ENCODE measurements at regions not wholly inside any gene's neighbourhood (a gene's known extent, or its start where the extent isn't known, plus 50 kb on each side); places are given as distances from the start of the nearest gene placed in this dataset.

GRCh38 chr13:102993348-102993747 is 72.9 kb downstream of the SLC10A2 start:
- Histone ChIP-seq H3K4me3 (ENCODE audit: low read length) (no peak overlapping the region), H3K4me1 (ENCODE audit: insufficient read depth, low read length) (no peaks in the 10 kb centered on the region), H2AFZ (ENCODE audit: low read depth, low read length) (no peak overlapping the region), H3K9me3 (ENCODE audit: low read length) (peaks cover 5% of the 10 kb centered on the region), H3K27me3 (ENCODE audit: insufficient read depth, low read length) (no peaks in the 10 kb centered on the region), H3K36me3 (ENCODE audit: insufficient read depth, low read length) (no peaks in the 10 kb centered on the region)

GRCh38 chr13:102984210-102984609 is 82.0 kb downstream of the SLC10A2 start:
- H3K4me1 ChIP-seq (ENCODE audit: insufficient read depth, low read length) = peaks cover 2% of the 10 kb centered on the region
- H3K4me3 ChIP-seq (ENCODE audit: low read length) = no peak overlapping the region
- no peak overlapping the region for H2AFZ ChIP-seq (ENCODE audit: low read depth, low read length)
- H3K36me3 ChIP-seq (ENCODE audit: insufficient read depth, low read length) = no peaks in the 10 kb centered on the region
- no peaks in the 10 kb centered on the region for H3K27me3 ChIP-seq (ENCODE audit: insufficient read depth, low read length)
- H3K9me3 ChIP-seq (ENCODE audit: low read length) = peaks cover 2% of the 10 kb centered on the region

DNA sequence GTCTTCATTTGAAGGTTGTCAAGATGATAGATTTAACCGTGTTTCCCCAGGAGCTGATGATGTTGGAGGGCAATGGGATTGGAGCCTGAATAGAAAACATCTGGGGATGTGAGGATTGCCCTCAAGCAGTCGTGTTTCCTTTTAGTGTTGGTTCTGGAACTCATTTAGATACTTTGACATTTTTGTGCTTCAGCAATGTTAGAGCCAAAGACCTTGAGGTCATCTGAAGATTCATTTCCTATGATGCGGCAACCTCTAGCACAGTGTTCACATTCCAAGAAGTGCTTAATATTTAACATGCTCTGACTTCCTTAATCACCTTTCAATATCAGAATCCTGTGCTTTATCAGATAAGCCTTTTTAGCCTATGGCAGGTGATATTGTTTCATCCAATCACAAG is 82.7 kb downstream of the SLC10A2 start:
- Histone ChIP-seq H3K4me1 (ENCODE audit: insufficient read depth, low read length) (peaks cover 2% of the 10 kb centered on the region), H3K36me3 (ENCODE audit: insufficient read depth, low read length) (no peaks in the 10 kb centered on the region), H3K27me3 (ENCODE audit: insufficient read depth, low read length) (no peaks in the 10 kb centered on the region), H3K4me3 (ENCODE audit: low read length) (no peak overlapping the region), H2AFZ (ENCODE audit: low read depth, low read length) (no peak overlapping the region), H3K9me3 (ENCODE audit: low read length) (peaks cover 2% of the 10 kb centered on the region)

DNA sequence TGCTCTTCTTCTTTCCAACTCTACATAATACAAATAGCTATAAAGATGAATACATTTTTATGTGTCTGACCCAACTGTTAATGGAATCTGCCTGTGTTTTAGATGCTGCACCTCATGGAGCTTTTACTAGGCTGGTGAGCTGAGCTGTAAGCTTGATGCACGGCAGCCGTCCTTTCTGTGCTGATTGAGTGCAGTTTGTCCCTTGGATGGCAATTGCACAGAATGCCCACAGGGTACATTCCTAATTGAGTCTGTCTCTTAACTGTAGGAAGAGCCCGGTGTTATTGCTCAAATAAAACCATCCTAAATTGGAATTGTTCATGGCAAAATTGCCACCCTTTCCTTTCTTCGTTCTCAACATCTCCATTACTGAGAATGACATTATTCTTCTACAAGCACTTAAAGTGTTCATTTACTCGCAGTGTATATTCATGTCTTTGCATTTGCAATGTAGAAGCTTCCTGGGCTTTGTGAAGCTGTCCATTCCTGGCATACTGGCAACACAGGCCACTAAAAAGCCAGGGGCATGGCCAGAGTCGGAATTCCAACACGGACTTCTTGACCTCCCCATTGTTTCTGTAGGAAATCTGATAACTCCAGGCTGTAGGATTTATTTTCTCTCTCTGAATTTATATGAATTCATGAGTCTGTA is 85.8 kb downstream of the SLC10A2 start:
- H3K4me1 ChIP-seq (ENCODE audit: insufficient read depth, low read length) = peaks cover 5% of the 10 kb centered on the region
- no peak overlapping the region for H2AFZ ChIP-seq (ENCODE audit: low read depth, low read length)
- no peak overlapping the region for H3K4me3 ChIP-seq (ENCODE audit: low read length)
- no peaks in the 10 kb centered on the region for H3K27me3 ChIP-seq (ENCODE audit: insufficient read depth, low read length)
- no peaks in the 10 kb centered on the region for H3K9me3 ChIP-seq (ENCODE audit: low read length)
- H3K36me3 ChIP-seq (ENCODE audit: insufficient read depth, low read length) = no peaks in the 10 kb centered on the region

DNA sequence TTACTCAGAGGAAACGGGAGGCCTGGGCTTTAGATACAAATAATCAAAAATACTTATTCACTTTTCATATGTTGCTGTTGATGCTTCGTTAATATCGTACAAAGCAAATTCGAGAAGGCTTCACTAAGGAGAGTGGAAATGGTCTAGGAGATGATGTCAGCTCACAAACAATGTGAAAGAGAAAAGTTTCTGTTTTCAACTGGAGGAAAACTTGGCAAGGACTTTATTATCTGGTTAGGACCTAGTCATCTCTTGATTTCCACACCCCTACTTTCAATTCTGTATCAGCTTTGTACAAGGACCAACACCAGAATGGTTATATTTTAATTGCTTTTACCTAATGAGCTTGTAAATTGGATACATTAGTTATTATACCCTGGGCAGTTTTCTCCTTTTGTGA is 88.0 kb downstream of the SLC10A2 start:
- H2AFZ ChIP-seq (ENCODE audit: low read depth, low read length) = no peak overlapping the region
- H3K9me3 ChIP-seq (ENCODE audit: low read length) = no peaks in the 10 kb centered on the region
- no peak overlapping the region for H3K4me3 ChIP-seq (ENCODE audit: low read length)
- peaks cover 28% of the 10 kb centered on the region for H3K4me1 ChIP-seq (ENCODE audit: insufficient read depth, low read length)
- H3K36me3 ChIP-seq (ENCODE audit: insufficient read depth, low read length) = no peaks in the 10 kb centered on the region
- H3K27me3 ChIP-seq (ENCODE audit: insufficient read depth, low read length) = no peaks in the 10 kb centered on the region

DNA sequence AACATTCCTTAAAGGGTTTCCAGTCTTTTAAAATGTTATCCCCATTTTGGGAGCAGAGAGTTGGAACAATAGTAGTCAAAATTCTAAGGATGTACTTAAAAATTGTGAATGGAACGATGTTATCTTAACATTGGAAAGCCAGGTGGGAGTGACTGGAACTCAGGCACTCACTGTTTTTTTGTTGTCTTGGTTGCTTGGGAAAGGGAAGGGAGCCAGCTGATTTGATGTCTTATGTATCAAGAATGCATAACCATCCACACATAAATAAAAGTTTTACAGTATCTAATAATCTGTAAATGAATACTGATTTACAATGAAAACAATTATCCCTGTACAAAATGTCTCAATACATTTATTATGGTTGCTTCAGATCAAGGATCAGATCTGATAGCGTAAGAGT is 88.7 kb downstream of the SLC10A2 start:
- Histone ChIP-seq H3K4me1 (ENCODE audit: insufficient read depth, low read length) (peaks cover 28% of the 10 kb centered on the region), H3K9me3 (ENCODE audit: low read length) (no peaks in the 10 kb centered on the region), H3K4me3 (ENCODE audit: low read length) (no peak overlapping the region), H3K27me3 (ENCODE audit: insufficient read depth, low read length) (no peaks in the 10 kb centered on the region), H3K36me3 (ENCODE audit: insufficient read depth, low read length) (no peaks in the 10 kb centered on the region), H2AFZ (ENCODE audit: low read depth, low read length) (no peak overlapping the region)

GRCh38 chr13:102974317-102975087 is 91.7 kb downstream of the SLC10A2 start:
- Histone ChIP-seq H3K9me3 (ENCODE audit: low read length) (no peaks in the 10 kb centered on the region), H3K4me1 (ENCODE audit: insufficient read depth, low read length) (peaks cover 26% of the 10 kb centered on the region), H3K4me3 (ENCODE audit: low read length) (no peak overlapping the region), H3K27me3 (ENCODE audit: insufficient read depth, low read length) (no peaks in the 10 kb centered on the region), H3K36me3 (ENCODE audit: insufficient read depth, low read length) (no peaks in the 10 kb centered on the region), H2AFZ (ENCODE audit: low read depth, low read length) (no peak overlapping the region)

DNA sequence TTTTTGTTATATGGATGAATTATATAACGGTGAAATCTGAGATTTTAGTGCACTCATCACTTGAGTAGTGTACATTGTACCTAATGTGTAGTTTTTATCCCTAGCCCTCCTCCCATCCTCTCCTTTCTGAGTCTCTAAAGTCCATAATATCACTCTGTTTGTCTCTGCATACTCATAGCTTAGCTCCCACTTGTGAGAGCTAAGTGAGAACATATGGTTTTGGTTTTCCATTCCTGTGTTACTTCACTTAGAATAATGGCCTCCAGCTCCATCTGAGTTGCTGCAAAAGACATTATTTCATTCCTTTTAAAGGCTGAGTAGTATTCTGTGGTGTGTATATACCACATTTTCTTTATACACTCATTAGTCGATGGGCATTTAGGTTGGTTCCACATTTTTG is 94.0 kb downstream of the SLC10A2 start:
- Histone ChIP-seq H3K27me3 (ENCODE audit: insufficient read depth, low read length) (no peaks in the 10 kb centered on the region), H3K4me3 (ENCODE audit: low read length) (no peak overlapping the region), H3K4me1 (ENCODE audit: insufficient read depth, low read length) (peaks cover 23% of the 10 kb centered on the region), H2AFZ (ENCODE audit: low read depth, low read length) (no peak overlapping the region), H3K9me3 (ENCODE audit: low read length) (no peaks in the 10 kb centered on the region), H3K36me3 (ENCODE audit: insufficient read depth, low read length) (no peaks in the 10 kb centered on the region)

DNA sequence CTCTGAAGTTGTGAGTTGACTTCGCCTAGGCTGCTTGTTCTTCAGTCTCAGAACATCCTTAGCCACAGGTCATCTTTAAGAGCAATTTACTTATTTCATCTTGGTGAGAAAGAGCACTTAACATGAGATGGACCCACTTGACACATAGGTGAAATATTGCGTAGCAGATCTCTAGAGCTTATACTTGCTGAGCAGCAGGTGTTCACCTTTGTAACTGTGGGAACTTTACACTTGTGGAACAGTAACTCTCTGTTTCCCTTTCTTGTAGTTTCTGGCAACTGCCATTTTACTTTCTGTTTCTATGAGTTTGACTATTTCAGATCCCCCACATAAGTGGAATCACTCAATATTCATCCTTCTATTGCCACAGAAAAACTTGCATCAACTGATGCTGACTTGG is 95.7 kb downstream of the SLC10A2 start:
- Histone ChIP-seq H2AFZ (ENCODE audit: low read depth, low read length) (no peak overlapping the region), H3K9me3 (ENCODE audit: low read length) (no peaks in the 10 kb centered on the region), H3K27me3 (ENCODE audit: insufficient read depth, low read length) (no peaks in the 10 kb centered on the region), H3K36me3 (ENCODE audit: insufficient read depth, low read length) (no peaks in the 10 kb centered on the region), H3K4me3 (ENCODE audit: low read length) (no peak overlapping the region), H3K4me1 (ENCODE audit: insufficient read depth, low read length) (peaks cover 23% of the 10 kb centered on the region)

GRCh38 chr13:102968572-102969228 is 97.5 kb downstream of the SLC10A2 start:
- Histone ChIP-seq H3K9me3 (ENCODE audit: low read length) (no peaks in the 10 kb centered on the region), H3K36me3 (ENCODE audit: insufficient read depth, low read length) (no peaks in the 10 kb centered on the region), H3K4me3 (ENCODE audit: low read length) (no peak overlapping the region), H3K27me3 (ENCODE audit: insufficient read depth, low read length) (no peaks in the 10 kb centered on the region), H3K4me1 (ENCODE audit: insufficient read depth, low read length) (peaks cover 6% of the 10 kb centered on the region), H2AFZ (ENCODE audit: low read depth, low read length) (no peak overlapping the region)

GRCh38 chr13:102965802-102966201 is 100.4 kb downstream of the SLC10A2 start:
- H3K9me3 ChIP-seq (ENCODE audit: low read length) = no peaks in the 10 kb centered on the region
- H3K36me3 ChIP-seq (ENCODE audit: insufficient read depth, low read length) = no peaks in the 10 kb centered on the region
- no peaks in the 10 kb centered on the region for H3K4me1 ChIP-seq (ENCODE audit: insufficient read depth, low read length)
- H3K27me3 ChIP-seq (ENCODE audit: insufficient read depth, low read length) = no peaks in the 10 kb centered on the region
- no peak overlapping the region for H3K4me3 ChIP-seq (ENCODE audit: low read length)
- H2AFZ ChIP-seq (ENCODE audit: low read depth, low read length) = no peak overlapping the region

- no peaks in the 10 kb centered on the region for H3K27me3 ChIP-seq (ENCODE audit: insufficient read depth, low read length)
- no peaks in the 10 kb centered on the region for H3K4me1 ChIP-seq (ENCODE audit: insufficient read depth, low read length)
- no peaks in the 10 kb centered on the region for H3K9me3 ChIP-seq (ENCODE audit: low read length)
- H3K4me3 ChIP-seq (ENCODE audit: low read length) = no peak overlapping the region
- no peak overlapping the region for H2AFZ ChIP-seq (ENCODE audit: low read depth, low read length)
- no peaks in the 10 kb centered on the region for H3K36me3 ChIP-seq (ENCODE audit: insufficient read depth, low read length)
Observed at GRCh38 chr13:102962430-102962829, 103.8 kb downstream of the SLC10A2 start.

DNA sequence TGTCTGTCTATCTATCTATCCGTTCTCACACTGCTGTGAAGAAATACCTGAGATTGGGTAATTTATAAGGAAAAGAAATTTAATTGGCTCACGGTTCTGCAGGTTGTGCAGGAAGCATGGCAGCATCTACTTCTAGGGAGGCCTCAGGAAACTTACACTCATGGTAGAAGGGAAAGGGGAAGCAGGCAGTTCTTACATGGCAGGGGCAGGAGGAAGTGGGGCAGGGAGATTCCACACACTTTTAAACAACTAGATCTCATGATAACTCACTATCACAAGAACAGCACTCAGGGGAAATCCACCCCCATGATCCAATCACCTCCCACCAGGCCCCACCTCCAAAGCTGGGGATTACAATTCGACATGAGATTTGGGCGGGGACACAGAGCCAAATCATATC is 105.3 kb downstream of the SLC10A2 start:
- Histone ChIP-seq H3K36me3 (ENCODE audit: insufficient read depth, low read length) (no peaks in the 10 kb centered on the region), H3K9me3 (ENCODE audit: low read length) (no peaks in the 10 kb centered on the region), H3K4me1 (ENCODE audit: insufficient read depth, low read length) (no peaks in the 10 kb centered on the region), H3K4me3 (ENCODE audit: low read length) (no peak overlapping the region), H3K27me3 (ENCODE audit: insufficient read depth, low read length) (no peaks in the 10 kb centered on the region), H2AFZ (ENCODE audit: low read depth, low read length) (no peak overlapping the region)

Measured in neuron (in vitro differentiated cells).